IMR-90 (cell line): ENCODE measurements at regions not wholly inside any gene's neighbourhood (a gene's known extent, or its start where the extent isn't known, plus 50 kb on each side); places are given as distances from the start of the nearest gene placed in this dataset.

Source experiments
- ATAC-seq: fragments of 200-7000 bp; cut with Tn5 transposase; 2 replicates; pipeline ENCODE4 v1.9.1; 2020; ENCODE audit warnings: low read depth, mild to moderate bottlenecking, moderate library complexity
- BruUV-seq: library from RNA; stranded (reverse); fragments of 400-500 nt; replicated peaks from 2 replicates; lab custom pipeline; 2021; lab: Mats Ljungman, UMichigan
- CTCF ChIA-PET: fragments of 300-600 bp; formaldehyde crosslinking; extraction: SDS; loops from one replicate; lab custom pipeline; 2021; ENCODE audit warnings: antibody characterized with exemption; lab: Yijun Ruan, JAX
- POLR2A ChIA-PET: fragments of 300-600 bp; sonication (Branson Sonifier 250); formaldehyde crosslinking; loops from one replicate; lab custom pipeline; 2022; ENCODE audit warnings: antibody characterized with exemption; ENCODE audit not compliant: unreplicated experiment; lab: Charles Lee
- DNase-seq: peaks from one replicate; pipeline ENCODE4 v3.0.0; 2013
- H2AFZ ChIP-seq: replicated peaks from 2 replicates; pipeline ENCODE3; 2013; ENCODE audit warnings: low read length, mild to moderate bottlenecking; ENCODE audit not compliant: poor library complexity
- H2AK5ac ChIP-seq: 2 replicates; pipeline ENCODE4 v1.6.1; 2013; ENCODE audit warnings: low read depth, low read length, inconsistent platforms
- H2AK9ac ChIP-seq: replicated peaks from 2 replicates; pipeline ENCODE3; 2013; ENCODE audit warnings: mild to moderate bottlenecking, low read depth, low read length, moderate library complexity; ENCODE audit not compliant: poor library complexity
- H2BK120ac ChIP-seq: 2 replicates; pipeline ENCODE4 v1.6.1; 2013; ENCODE audit warnings: low read depth, low read length, inconsistent platforms
- H2BK15ac ChIP-seq: 3 replicates; pipeline ENCODE4 v1.6.1; 2013; ENCODE audit warnings: low read depth, low read length, inconsistent platforms
- H2BK20ac ChIP-seq: 2 replicates; pipeline ENCODE4 v1.6.1; 2013; ENCODE audit warnings: low read depth, mild to moderate bottlenecking, inconsistent platforms, low read length, moderate library complexity
- H2BK5ac ChIP-seq: 2 replicates; pipeline ENCODE4 v1.6.1; 2013; ENCODE audit warnings: mild to moderate bottlenecking, low read depth, low read length, inconsistent platforms; ENCODE audit not compliant: poor library complexity, severe bottlenecking
- H3K14ac ChIP-seq: replicated peaks from 2 replicates; pipeline ENCODE4 v1.6.1; 2013; ENCODE audit warnings: low read depth, low read length, inconsistent platforms
- H3K18ac ChIP-seq: 2 replicates; pipeline ENCODE4 v1.6.1; 2013; ENCODE audit warnings: low read depth, low read length, control low read depth
- H3K23ac ChIP-seq: 2 replicates; pipeline ENCODE4 v1.6.1; 2013; ENCODE audit warnings: low read depth, low read length, inconsistent platforms
- H3K27ac ChIP-seq: 2 replicates; pipeline ENCODE4 v1.5.1; 2013; ENCODE audit warnings: mild to moderate bottlenecking, control low read depth, low read length; ENCODE audit not compliant: insufficient read depth
- H3K27me3 ChIP-seq: 2 replicates; pipeline ENCODE4 v1.6.1; 2013; ENCODE audit warnings: low read length; ENCODE audit not compliant: control insufficient read depth, insufficient read depth
- H3K36me3 ChIP-seq: 2 replicates; pipeline ENCODE4 v1.6.1; 2013; ENCODE audit warnings: low read length, mixed read lengths; ENCODE audit not compliant: control insufficient read depth, insufficient read depth
- H3K4ac ChIP-seq: 2 replicates; pipeline ENCODE4 v1.6.1; 2013; ENCODE audit warnings: low read depth, low read length, inconsistent platforms
- H3K4me1 ChIP-seq: 2 replicates; pipeline ENCODE4 v1.6.1; 2013; ENCODE audit warnings: low read length, mixed read lengths; ENCODE audit not compliant: control insufficient read depth, insufficient read depth
- H3K4me2 ChIP-seq: 2 replicates; pipeline ENCODE4 v1.6.1; 2013; ENCODE audit warnings: low read depth, mild to moderate bottlenecking, control low read depth, low read length, moderate library complexity
- H3K4me3 ChIP-seq: 2 replicates; pipeline ENCODE4 v1.5.1; 2013; ENCODE audit warnings: low read depth, mild to moderate bottlenecking, control low read depth, low read length, moderate library complexity; ENCODE audit not compliant: insufficient read depth
- H3K56ac ChIP-seq: 2 replicates; pipeline ENCODE4 v1.6.1; 2013; ENCODE audit warnings: low read length, inconsistent platforms; ENCODE audit not compliant: insufficient read depth; ENCODE audit errors: extremely low read depth
- H3K79me1 ChIP-seq, 2 experiments: 2 replicates each; pipeline ENCODE4 v1.6.1; 2013; ENCODE audit warnings: low read length in 2 of 2, inconsistent platforms in 1 of 2, low read depth in 1 of 2
- H3K9ac ChIP-seq: 2 replicates; pipeline ENCODE4 v1.6.1; 2013; ENCODE audit warnings: low read depth, low read length, control low read depth
- H3K9me1 ChIP-seq: 2 replicates; pipeline ENCODE4 v1.6.1; 2013; ENCODE audit warnings: low read length, inconsistent platforms; ENCODE audit not compliant: insufficient read depth
- H3K9me3 ChIP-seq: 2 replicates; pipeline ENCODE4 v1.6.1; 2013; ENCODE audit warnings: low read length; ENCODE audit not compliant: control insufficient read depth, insufficient read depth
- H4K20me1 ChIP-seq: 2 replicates; pipeline ENCODE4 v1.6.1; 2013; ENCODE audit warnings: low read length, inconsistent platforms; ENCODE audit not compliant: insufficient read depth
- H4K5ac ChIP-seq: 2 replicates; pipeline ENCODE4 v1.6.1; 2013; ENCODE audit warnings: mild to moderate bottlenecking, low read depth, low read length, control low read depth
- H4K8ac ChIP-seq, 2 experiments: 2 replicates each; pipeline ENCODE4 v1.6.1; 2013; ENCODE audit warnings: low read depth in 2 of 2, low read length in 2 of 2, control low read depth in 1 of 2, inconsistent platforms in 1 of 2
- H4K91ac ChIP-seq: 2 replicates; pipeline ENCODE4 v1.6.1; 2013; ENCODE audit warnings: low read depth, low read length, inconsistent platforms; ENCODE audit not compliant: insufficient read depth
- BHLHE40 ChIP-seq: fragments of 150-350 bp; IDR thresholded peaks from 2 replicates; pipeline ENCODE4 v1.6.1; 2016; ENCODE audit warnings: mild to moderate bottlenecking, low read depth, low read length
- CEBPB ChIP-seq: IDR thresholded peaks from 2 replicates; pipeline ENCODE4 v1.6.1; 2012; ENCODE audit warnings: low read depth, low read length, improper control_type of control experiment
- CHD1 ChIP-seq: IDR thresholded peaks from 2 replicates; pipeline ENCODE4 v1.6.1; 2012; ENCODE audit warnings: low read depth, low read length, improper control_type of control experiment
- CTCF ChIP-seq: conservative IDR thresholded peaks from 2 replicates; pipeline ENCODE4 v1.5.1; 2012; ENCODE audit warnings: mild to moderate bottlenecking, low read depth, low read length, improper control_type of control experiment
- ELK1 ChIP-seq: fragments of 150-350 bp; IDR thresholded peaks from 2 replicates; pipeline ENCODE4 v1.6.1; 2016; ENCODE audit warnings: low read depth, mild to moderate bottlenecking, low read length, moderate library complexity, borderline replicate concordance
- FOS ChIP-seq: fragments of 150-350 bp; IDR thresholded peaks from 2 replicates; pipeline ENCODE4 v1.6.1; 2016; ENCODE audit warnings: low read depth, low read length
- MAFK ChIP-seq: IDR thresholded peaks from 2 replicates; pipeline ENCODE4 v1.6.1; 2012; ENCODE audit warnings: low read depth, low read length, improper control_type of control experiment
- MAZ ChIP-seq: IDR thresholded peaks from 2 replicates; pipeline ENCODE4 v1.6.1; 2012; ENCODE audit warnings: low read depth, mild to moderate bottlenecking, low read length, improper control_type of control experiment, moderate library complexity, borderline replicate concordance
- MXI1 ChIP-seq: IDR thresholded peaks from 2 replicates; pipeline ENCODE4 v1.6.1; 2012; ENCODE audit warnings: low read depth, mild to moderate bottlenecking, low read length, moderate library complexity, borderline replicate concordance
- NFE2L2 ChIP-seq: fragments of 150-350 bp; IDR thresholded peaks from 2 replicates; pipeline ENCODE4 v1.6.1; 2016; ENCODE audit warnings: low read depth, mild to moderate bottlenecking, low read length
- POLR2A ChIP-seq: IDR thresholded peaks from 2 replicates; pipeline ENCODE4 v1.6.1; 2012; ENCODE audit warnings: mild to moderate bottlenecking, low read depth, low read length
- RAD21 ChIP-seq: IDR thresholded peaks from 2 replicates; pipeline ENCODE4 v1.6.1; 2012; ENCODE audit warnings: low read length, improper control_type of control experiment
- RCOR1 ChIP-seq: IDR thresholded peaks from 2 replicates; pipeline ENCODE4 v1.6.1; 2012; ENCODE audit warnings: mild to moderate bottlenecking, low read length, improper control_type of control experiment; ENCODE audit not compliant: insufficient replicate concordance
- RFX5 ChIP-seq: IDR thresholded peaks from 2 replicates; pipeline ENCODE4 v1.8.0; 2012; ENCODE audit warnings: low read depth, mild to moderate bottlenecking, low read length, moderate library complexity
- SMC3 ChIP-seq: fragments of 150-350 bp; IDR thresholded peaks from 2 replicates; pipeline ENCODE4 v1.6.1; 2016; ENCODE audit warnings: low read depth, mild to moderate bottlenecking, antibody characterized with exemption, low read length, moderate library complexity
- USF2 ChIP-seq: fragments of 150-350 bp; IDR thresholded peaks from 2 replicates; pipeline ENCODE4 v1.6.1; 2017; ENCODE audit warnings: mild to moderate bottlenecking, antibody characterized with exemption, low read length, low read depth
- WGBS, 2 experiments: methylation state at CpG; one replicate each; pipeline versions ENCODE4 v1.1.5 to v1.1.7; 2013; ENCODE audit warnings: missing lambda C conversion rate in 2 of 2; ENCODE audit not compliant: insufficient read length in 1 of 2; ENCODE audit errors: extremely low coverage in 2 of 2; 5-methylcytosine and 5-hydroxymethylcytosine counted together
- dilution Hi-C: fragments of 300-500 bp; cut with HindIII; formaldehyde crosslinking; loops from one replicate; pipeline ENCODE4 v1.14.3; 2018; ENCODE audit warnings: low sequenced_read_pairs; ENCODE audit not compliant: unreplicated experiment
- in situ Hi-C: fragments of 300-500 bp; cut with MboI; formaldehyde crosslinking; loops from 3 replicates; pipeline ENCODE4 v1.14.3; 2019; ENCODE audit warnings: low sequenced_read_pairs, inconsistent platforms, mixed read lengths
- intact Hi-C: fragments of 100-400 bp; cut with micrococcal nuclease; formaldehyde crosslinking; loops from 2 replicates; pipeline ENCODE4 v1.10.0; 2022

GRCh38 chr2:67952066-67952465, 110.7 kb downstream of the C1D start:
- H2BK15ac ChIP-seq, result no peak overlapping the region
- H3K27ac ChIP-seq, result no peak overlapping the region
- no peak overlapping the region for H3K4me3 ChIP-seq
- no peaks in the 10 kb centered on the region for H3K4me1 ChIP-seq
- H3K4me2 ChIP-seq, result no peak overlapping the region
- H2AK9ac ChIP-seq, result no peak overlapping the region
- H2AK5ac ChIP-seq, result no peak overlapping the region
- H4K91ac ChIP-seq, result no peak overlapping the region
- H3K23ac ChIP-seq, result no peak overlapping the region
- in situ Hi-C loops, result no loop called here
- no peak overlapping the region for H3K14ac ChIP-seq
- no peak overlapping the region for H3K56ac ChIP-seq
- TF ChIP-seq USF2 (no peak), RAD21 (no peak), RCOR1 (no peak), BHLHE40 (no peak), SMC3 (no peak), RFX5 (no peak), CEBPB (no peak), POLR2A (no peak), ELK1 (no peak), NFE2L2 (no peak), FOS (no peak), CTCF (no peak), CHD1 (no peak), MAFK (no peak), MXI1 (no peak), MAZ (no peak)
- no peaks in the 10 kb centered on the region for H3K36me3 ChIP-seq
- no peaks in the 10 kb centered on the region for H3K9me1 ChIP-seq
- no peak overlapping the region for H2AFZ ChIP-seq
- DNase-seq (no peak), ATAC-seq (no peak)
- H4K20me1 ChIP-seq, result no peaks in the 10 kb centered on the region
- intact Hi-C loops, result no loop called here
- no peaks in the 10 kb centered on the region for H3K79me1 ChIP-seq
- H4K5ac ChIP-seq, result no peak overlapping the region
- H3K18ac ChIP-seq, result no peak overlapping the region
- CTCF ChIA-PET, result no interaction called here
- no peak overlapping the region for H2BK20ac ChIP-seq
- no peak overlapping the region for H3K4ac ChIP-seq
- POLR2A ChIA-PET, result no interaction called here
- no TSS peak for BruUV-seq
- no CpG with 5 or more reads among the region's 4 CpGs for WGBS, 2 experiments
- no peak overlapping the region for H2BK120ac ChIP-seq
- dilution Hi-C loops, result no loop called here
- H3K9me3 ChIP-seq, result no peaks in the 10 kb centered on the region
- no peak overlapping the region for H2BK5ac ChIP-seq
- H3K9ac ChIP-seq, result no peak overlapping the region
- H4K8ac ChIP-seq, result no peak overlapping the region
- peaks cover 16% of the 10 kb centered on the region for H3K27me3 ChIP-seq
